ENCODE measurements at regions not wholly inside any gene's neighbourhood (a gene's known extent, or its start where the extent isn't known, plus 50 kb on each side); places are given as distances from the start of the nearest gene placed in this dataset.

- no peak for DNase-seq
These were observed 145.2 kb upstream of the AKIRIN2 start for GRCh38 chr6:87847135-87847829.

- DNase-seq, result no peak
These were observed 144.4 kb upstream of the AKIRIN2 start for GRCh38 chr6:87846434-87846833.

- DNase-seq, result no peak
These were observed 138.3 kb upstream of the AKIRIN2 start for GRCh38 chr6:87840324-87840723.

GRCh38 chr6:87837876-87838275, 135.8 kb upstream of the AKIRIN2 start:
- DNase-seq, result no peak

GRCh38 chr6:87837444-87837843, 135.4 kb upstream of the AKIRIN2 start:
- DNase-seq, result no peak

- peak; percentile 83 to 84 for DNase-seq
These were observed 130.2 kb upstream of the AKIRIN2 start for GRCh38 chr6:87832025-87832825.

GRCh38 chr6:87830907-87831306, 128.9 kb upstream of the AKIRIN2 start:
- DNase-seq, result no peak

- no peak for DNase-seq
These were observed 127.6 kb upstream of the AKIRIN2 start for GRCh38 chr6:87829622-87830121.

GRCh38 chr6:87828044-87828443, 126.0 kb upstream of the AKIRIN2 start:
- DNase-seq, result no peak

- DNase-seq, result no peak
These were observed 125.3 kb upstream of the AKIRIN2 start for GRCh38 chr6:87827346-87827745.

- DNase-seq, result no peak
These were observed 124.4 kb upstream of the AKIRIN2 start for GRCh38 chr6:87826424-87826823.

- DNase-seq, result no peak
These were observed 123.8 kb upstream of the AKIRIN2 start for GRCh38 chr6:87825821-87826221.

- DNase-seq, result no peak
These were observed 123.0 kb upstream of the AKIRIN2 start for GRCh38 chr6:87824958-87825491.

GRCh38 chr6:87822011-87822410, 120.0 kb upstream of the AKIRIN2 start:
- no peak for DNase-seq

- DNase-seq, result no peak
These were observed 118.4 kb upstream of the AKIRIN2 start for GRCh38 chr6:87820343-87820984.

GRCh38 chr6:87817183-87817582, 115.2 kb upstream of the AKIRIN2 start:
- no peak for DNase-seq

- DNase-seq, result no peak
These were observed 113.4 kb upstream of the AKIRIN2 start for GRCh38 chr6:87815449-87815848.

GRCh38 chr6:87808005-87808757, 106.1 kb upstream of the AKIRIN2 start:
- no peak for DNase-seq

GRCh38 chr6:87807475-87807874, 105.4 kb upstream of the AKIRIN2 start:
- DNase-seq, result no peak

- DNase-seq, result no peak
These were observed 104.6 kb upstream of the AKIRIN2 start for GRCh38 chr6:87806635-87807034.

- DNase-seq, result no peak
These were observed 104.1 kb upstream of the AKIRIN2 start for GRCh38 chr6:87806099-87806498.

- no peak for DNase-seq
These were observed 101.8 kb upstream of the AKIRIN2 start for GRCh38 chr6:87803791-87804190.

- DNase-seq, result no peak
These were observed 97.6 kb upstream of the AKIRIN2 start for GRCh38 chr6:87799651-87800050.
